GM18870 (cell line): ENCODE measurements at regions not wholly inside any gene's neighbourhood (a gene's known extent, or its start where the extent isn't known, plus 50 kb on each side); places are given as distances from the start of the nearest gene placed in this dataset.

Experiments used
- ATAC-seq: cut with Tn5 transposase; IDR thresholded peaks from one replicate; pipeline ENCODE4 v1.9.1; 2021; ENCODE audit warnings: moderate library complexity; ENCODE audit not compliant: unreplicated experiment

DNA sequence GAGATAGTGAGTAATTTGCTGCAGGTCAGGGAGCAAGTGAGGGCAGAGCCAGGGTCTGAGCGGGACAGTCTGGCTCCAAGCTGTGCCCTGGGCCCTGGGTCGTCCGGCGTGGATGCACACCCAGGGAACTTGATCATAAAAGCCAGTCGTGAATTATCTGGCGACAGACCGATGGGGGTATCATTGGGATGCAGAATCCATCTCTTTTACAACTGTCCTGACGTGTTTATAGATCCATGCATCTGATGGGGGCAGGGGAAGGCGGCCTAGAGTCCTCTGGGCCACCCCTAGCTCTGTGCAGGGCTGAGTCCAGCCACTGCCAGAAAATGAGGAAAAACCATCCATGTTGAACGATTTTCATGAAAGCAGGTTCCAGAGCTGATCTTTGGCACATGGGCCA, 332.8 kb downstream of the C16orf95 start:
- ATAC-seq = no peak

GRCh38 chr16:86984991-86985647, 332.1 kb downstream of the C16orf95 start:
- no peak for ATAC-seq

GRCh38 chr16:86985648-86986015, 331.6 kb downstream of the C16orf95 start:
- no peak for ATAC-seq

GRCh38 chr16:86986136-86986535, 331.1 kb downstream of the C16orf95 start:
- no peak for ATAC-seq

GRCh38 chr16:86986809-86987487, 330.2 kb downstream of the C16orf95 start:
- no peak for ATAC-seq

DNA sequence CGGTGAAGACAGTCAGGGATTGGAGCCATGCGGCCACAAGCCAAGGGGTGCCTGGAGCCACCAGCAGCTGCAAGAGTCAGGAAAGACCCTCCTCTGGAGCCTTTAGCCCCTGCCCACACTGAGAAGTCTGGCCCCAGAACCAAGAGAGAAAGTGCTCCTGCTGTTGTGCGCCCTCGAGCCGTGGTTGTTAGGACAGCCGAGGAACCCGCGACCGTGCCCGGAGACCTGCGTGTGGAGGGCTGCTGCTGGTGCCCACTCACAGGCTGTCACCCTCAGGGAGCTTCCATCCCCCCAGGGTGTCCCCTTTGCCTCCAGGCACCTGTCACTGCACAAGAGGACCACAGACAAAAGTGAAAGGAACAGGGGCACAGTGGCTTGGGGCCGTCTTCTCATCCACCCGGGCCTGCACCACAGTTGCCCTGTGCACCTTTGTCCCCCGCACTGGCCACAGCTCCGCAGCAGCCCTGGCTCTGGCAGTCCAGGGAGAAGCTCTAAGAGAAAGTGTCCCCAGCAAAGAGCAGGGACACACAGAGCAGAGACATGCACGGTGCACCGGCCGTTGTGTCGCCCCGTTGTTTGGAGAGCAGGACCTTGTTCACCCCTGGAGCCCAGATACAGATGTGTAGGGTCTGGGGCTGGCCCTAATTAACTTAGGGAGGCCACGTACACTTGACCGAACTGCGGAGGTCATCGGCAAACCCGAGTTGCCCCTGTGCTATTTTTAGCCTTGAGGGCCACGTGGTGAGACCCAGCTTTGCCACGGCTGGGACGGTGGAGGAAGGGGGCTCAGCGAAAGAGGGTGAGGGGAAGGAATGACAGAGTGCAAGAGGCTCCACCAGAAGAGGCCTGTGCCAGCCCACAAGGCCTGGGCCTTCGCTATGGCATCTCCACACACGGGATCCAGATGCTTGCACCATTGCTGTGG, 329.2 kb downstream of the C16orf95 start:
- no peak for ATAC-seq

DNA sequence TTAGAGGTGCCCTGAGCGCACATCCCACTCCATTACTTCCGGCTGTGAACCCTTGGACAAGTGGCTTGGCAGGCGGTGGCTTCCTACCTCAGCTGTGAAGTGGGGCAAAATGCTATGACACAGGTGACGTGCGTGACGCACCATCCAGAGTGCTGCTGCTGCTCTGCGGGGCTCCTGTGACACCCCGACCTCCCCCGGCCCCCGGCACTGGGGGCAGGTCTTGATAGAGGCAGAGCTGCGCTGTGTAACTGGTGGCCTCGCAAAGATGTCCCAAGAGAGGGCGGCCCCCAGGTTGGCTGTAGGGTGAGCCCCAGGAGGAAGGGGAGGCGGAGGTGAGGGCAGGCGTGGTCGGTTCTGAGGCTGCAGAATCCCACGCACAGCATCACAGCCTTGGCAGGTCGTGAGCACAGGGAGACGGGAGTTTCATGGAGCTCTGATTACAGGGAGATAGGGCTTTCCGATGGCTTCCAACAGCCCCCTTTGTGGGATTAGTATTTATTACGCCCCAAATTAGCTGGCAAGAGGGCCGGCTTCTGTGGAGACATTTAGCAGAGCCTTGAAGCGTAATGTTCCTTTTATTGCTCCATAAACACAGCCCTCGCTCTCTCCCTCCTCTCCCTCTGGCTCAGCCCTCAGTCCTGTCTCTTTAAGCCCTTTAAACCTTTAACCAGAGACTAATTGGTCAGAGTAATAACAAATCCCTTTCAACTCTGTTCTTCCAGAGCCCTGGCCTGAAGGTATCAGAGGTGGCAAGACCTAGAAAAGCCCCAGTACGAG, 328.1 kb downstream of the C16orf95 start:
- no peak for ATAC-seq

- no peak for ATAC-seq
These were observed 326.7 kb downstream of the C16orf95 start for GRCh38 chr16:86990451-86990850.

GRCh38 chr16:86991679-86992078, 325.5 kb downstream of the C16orf95 start:
- ATAC-seq = no peak

DNA sequence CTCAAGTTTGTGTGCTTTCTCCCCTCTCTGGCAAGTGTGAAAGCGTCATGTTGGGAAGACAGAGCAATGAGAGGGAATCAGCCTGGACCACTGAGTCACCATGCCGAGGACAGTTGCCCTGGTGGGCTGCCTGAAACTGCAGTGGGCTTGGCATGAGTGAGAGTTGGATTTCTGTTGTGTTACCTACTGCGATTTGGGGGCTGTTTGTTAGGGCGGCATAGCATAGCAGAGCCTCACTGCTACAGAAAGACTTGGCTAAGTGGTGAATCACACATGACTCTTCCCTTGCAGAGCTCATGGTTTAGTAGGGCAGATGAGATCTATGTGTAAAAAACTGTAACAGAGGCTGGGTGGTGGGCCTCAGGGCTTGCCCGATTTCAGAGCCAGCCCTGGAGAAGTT, 324.6 kb downstream of the C16orf95 start:
- ATAC-seq = no peak

GRCh38 chr16:86993426-86994110, 323.6 kb downstream of the C16orf95 start:
- ATAC-seq = no peak

DNA sequence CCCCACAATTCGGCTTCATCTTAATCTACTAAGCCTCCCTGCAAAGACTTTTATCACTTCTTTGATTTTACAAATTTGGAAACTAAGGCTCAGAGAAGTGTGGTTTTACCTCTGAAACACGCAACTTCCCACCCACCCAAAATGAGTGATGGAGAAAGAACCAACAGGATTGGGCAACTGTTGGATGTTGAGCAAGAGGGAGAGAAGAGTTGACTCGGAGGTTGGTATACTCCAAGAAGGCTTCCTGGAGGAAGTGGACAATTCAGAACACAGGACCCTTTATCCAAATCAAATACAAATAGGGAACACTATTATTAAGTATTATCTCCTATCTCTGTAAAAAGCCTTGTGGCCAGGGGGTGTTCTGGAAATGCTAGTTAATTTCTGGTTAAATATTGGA, 323.0 kb downstream of the C16orf95 start:
- no peak for ATAC-seq

DNA sequence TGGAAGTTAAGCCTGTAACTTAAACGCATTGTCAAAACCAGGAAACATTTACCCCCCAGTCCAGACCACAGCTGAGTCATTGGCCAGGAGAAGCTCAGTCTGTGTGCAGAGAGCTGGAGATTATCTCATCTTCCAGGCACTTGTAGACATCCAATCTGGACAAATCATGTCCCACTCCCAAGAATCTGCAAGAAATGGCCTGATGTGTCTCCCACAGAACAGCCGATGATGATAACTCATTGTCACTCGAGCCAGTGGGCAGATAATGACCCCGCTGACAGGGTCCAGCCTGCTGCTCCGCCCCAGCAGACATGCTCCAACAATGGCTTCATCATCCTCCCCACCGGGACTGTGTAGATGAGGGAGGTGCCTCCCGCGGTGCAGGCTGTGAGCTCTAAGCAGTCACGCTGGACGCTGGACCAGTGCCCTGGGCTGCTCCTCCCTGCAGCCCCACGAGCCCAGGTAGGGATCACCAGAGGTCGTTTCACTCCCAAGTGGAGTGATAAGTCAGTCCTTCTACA, 322.5 kb downstream of the C16orf95 start:
- no peak for ATAC-seq

- ATAC-seq = no peak
These were observed 321.7 kb downstream of the C16orf95 start for GRCh38 chr16:86995456-86995855.

DNA sequence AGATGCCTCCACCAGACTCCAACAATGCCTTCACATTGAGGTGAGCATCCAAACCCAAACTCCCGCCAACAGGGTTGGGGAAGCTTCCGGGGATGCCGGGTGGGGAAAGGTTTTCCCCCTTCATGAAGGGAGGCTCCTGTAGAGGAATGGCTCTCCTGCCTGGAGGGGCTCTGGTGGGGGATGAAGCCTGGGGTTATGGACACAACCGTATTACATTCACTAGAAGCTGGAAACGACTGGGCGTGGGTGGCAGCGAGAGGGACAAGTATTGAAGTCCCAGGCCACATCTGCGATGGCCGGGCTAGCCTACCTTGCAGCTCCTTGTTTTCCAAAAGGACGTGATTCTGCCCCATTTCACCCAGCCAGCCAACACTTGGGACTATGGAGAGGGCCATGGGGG, 321.1 kb downstream of the C16orf95 start:
- ATAC-seq = no peak

- ATAC-seq = no peak
These were observed 320.1 kb downstream of the C16orf95 start for GRCh38 chr16:86997058-86997457.

GRCh38 chr16:86998196-86999001, 318.8 kb downstream of the C16orf95 start:
- no peak for ATAC-seq

GRCh38 chr16:87000001-87000400, 317.2 kb downstream of the C16orf95 start:
- no peak for ATAC-seq

DNA sequence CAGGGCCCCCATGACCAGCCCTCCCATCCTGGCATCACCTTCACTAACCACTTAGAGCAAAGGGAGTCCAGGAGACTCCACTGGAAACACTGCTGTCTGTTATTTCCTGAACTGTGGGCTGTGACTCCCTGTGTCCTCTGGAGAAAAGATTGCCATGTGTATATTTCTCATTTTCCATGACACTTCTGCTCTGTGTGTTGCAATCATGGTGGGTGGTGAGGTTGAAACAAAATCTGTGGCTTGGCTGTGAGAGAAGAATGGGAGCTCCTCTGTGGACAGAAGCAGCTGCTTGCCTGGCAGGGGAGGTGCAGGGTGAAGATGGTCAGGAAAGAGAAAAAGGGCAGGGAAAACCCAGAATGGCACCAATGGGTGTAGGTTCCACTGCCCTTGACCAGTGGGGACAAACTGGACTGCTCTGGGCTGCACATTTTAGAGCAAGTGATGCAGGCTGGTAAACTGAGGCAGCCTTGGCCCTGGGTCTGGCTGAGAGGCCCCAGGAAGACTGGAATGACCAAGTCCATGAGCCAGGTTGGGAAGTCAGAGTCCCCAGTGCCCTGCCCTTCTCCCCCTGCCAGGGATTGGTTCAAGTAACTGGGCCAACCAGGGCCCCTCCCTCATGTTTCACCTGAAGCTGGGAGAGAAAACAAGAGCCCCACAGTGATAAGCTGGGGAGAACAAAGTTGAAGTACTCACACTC, 314.3 kb downstream of the C16orf95 start:
- ATAC-seq = no peak
